ENCODE measurements at regions not wholly inside any gene's neighbourhood (a gene's known extent, or its start where the extent isn't known, plus 50 kb on each side); places are given as distances from the start of the nearest gene placed in this dataset.

DNA sequence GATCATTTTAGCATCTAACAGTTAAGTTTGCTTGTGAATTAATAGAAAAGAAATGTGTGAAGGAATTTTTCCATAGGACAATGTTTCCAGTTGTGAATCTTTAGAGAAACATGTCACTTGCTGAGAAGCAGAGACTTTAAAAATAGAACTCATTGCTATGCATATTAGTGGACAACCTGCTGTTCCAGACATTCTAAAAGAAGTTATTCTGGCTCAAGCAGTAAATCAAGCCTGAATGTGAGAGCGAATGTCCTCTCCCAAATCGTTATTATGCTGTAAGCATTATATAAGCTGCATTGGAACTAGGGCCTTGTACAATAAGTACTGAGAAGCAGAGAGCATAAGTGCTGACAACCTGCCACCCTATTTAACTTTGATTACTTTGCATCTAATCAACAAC lies 990.9 kb downstream of the PLOD2 start:
- no peak for DNase-seq (ENCODE audit: low spot score)

GRCh38 chr3:145175626-145176025 lies 985.4 kb downstream of the PLOD2 start:
- no peak for DNase-seq (ENCODE audit: low spot score)
- TF ChIP-seq CTCF (IDR thresholded peaks at IDR 0.05; ENCODE audit: extremely low read depth, missing control alignments), result no peak

More for the DNA sequence above, 990.9 kb downstream of the PLOD2 start:
- no peak for TF ChIP-seq CTCF (IDR thresholded peaks at IDR 0.05; ENCODE audit: extremely low read depth, missing control alignments)

DNA sequence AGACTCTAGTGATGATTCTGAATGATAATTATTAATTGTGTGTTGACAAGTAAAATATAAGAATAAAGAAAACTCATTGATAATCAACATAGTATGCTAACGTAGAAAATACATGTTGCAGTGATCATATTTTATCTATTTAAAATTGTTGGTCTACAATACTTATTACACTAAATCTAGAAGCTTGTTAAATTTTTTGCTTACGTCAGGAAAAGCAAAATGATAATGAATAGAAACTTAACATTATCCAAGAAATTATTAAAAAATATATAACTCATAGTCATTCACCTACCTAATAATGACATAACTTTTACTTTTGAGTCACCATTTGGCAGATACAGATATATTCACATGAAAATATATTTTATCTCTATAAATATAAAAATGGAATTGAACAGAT lies 984.1 kb downstream of the PLOD2 start:
- TF ChIP-seq CTCF (IDR thresholded peaks at IDR 0.05; ENCODE audit: extremely low read depth, missing control alignments), result no peak
- no peak for DNase-seq (ENCODE audit: low spot score)

DNA sequence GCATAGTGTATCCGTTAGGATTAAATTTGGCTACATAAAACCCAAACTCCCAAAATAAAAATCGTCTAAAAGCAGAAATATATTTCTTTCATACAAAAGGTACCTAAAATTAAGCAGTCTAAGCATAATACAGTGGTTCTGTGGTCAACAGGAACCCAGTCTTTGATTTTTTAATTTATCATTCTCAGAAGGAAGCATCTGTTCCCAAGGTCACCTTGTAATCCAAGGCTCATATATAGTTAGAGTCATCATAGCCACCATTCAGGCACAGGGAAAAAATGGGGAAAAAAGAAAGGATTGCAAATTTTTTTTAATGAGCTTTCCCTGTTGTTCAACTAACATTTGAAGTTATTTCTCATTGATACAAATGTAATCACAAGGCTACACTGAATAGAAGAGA lies 983.2 kb downstream of the PLOD2 start:
- TF ChIP-seq CTCF (IDR thresholded peaks at IDR 0.05; ENCODE audit: extremely low read depth, missing control alignments), result no peak
- DNase-seq (ENCODE audit: low spot score), result no peak

GRCh38 chr3:145182196-145182911 lies 978.6 kb downstream of the PLOD2 start:
- DNase-seq (ENCODE audit: low spot score), result no peak
- TF ChIP-seq CTCF (IDR thresholded peaks at IDR 0.05; ENCODE audit: extremely low read depth, missing control alignments), result no peak

GRCh38 chr3:145183261-145183660 lies 977.7 kb downstream of the PLOD2 start:
- no peak for DNase-seq (ENCODE audit: low spot score)
- no peak for TF ChIP-seq CTCF (IDR thresholded peaks at IDR 0.05; ENCODE audit: extremely low read depth, missing control alignments)

DNA sequence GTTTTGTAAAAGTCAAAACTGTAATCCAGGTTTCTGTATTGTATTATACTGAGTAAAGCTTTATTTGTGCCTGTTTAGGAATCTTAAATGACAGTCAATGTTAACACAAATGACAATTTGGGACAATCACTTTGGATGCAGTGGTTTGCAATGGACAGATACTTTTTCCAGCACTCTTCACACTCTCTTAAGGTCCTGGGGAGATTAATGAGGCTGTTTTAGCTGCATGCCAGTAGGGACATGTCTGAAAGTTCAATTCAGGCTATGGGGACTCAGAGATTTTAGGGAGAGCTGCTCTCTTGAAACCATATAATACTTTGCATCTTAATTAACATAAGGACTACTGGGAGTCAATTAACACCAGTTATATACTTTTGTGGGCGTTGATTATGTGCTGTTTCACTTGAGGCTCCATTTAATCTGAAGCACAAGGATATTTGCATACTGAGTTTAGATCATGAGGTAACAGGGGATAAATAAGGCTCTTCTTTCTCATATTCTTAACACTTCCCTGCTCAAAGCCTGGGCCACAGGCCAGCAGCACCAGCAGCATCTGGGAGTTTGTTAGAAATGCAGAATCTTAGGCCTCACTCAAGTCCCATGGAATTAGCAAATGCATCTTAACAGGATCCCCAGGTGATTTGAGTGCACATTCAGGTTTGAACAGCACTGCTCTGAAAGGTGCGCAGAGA lies 972.8 kb downstream of the PLOD2 start:
- no peak for DNase-seq (ENCODE audit: low spot score)
- TF ChIP-seq CTCF (IDR thresholded peaks at IDR 0.05; ENCODE audit: extremely low read depth, missing control alignments), result no peak
